ENCODE measurements at regions not wholly inside any gene's neighbourhood (a gene's known extent, or its start where the extent isn't known, plus 50 kb on each side); places are given as distances from the start of the nearest gene placed in this dataset.

DNA sequence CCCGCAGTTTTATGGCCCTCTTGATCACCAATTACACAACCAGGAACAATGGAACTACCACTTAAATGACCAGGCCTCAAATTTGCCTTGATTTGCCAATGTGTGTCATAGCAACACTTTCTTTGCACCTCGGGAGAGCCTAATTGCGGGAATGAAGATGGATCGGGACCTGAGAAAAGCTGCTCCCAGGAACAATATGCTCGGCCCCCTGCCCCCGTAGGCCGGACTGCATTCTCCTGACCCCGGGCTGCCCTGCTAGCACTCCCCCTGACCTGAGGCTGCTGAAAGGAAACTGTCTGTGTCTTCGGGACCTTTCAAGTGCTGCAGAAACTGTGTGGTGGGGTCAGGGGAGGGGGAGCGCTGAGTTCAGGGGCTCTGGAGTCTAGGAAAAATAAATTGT, 294.3 kb upstream of the IRX1 start:
- TF ChIP-seq, protein P1, sequence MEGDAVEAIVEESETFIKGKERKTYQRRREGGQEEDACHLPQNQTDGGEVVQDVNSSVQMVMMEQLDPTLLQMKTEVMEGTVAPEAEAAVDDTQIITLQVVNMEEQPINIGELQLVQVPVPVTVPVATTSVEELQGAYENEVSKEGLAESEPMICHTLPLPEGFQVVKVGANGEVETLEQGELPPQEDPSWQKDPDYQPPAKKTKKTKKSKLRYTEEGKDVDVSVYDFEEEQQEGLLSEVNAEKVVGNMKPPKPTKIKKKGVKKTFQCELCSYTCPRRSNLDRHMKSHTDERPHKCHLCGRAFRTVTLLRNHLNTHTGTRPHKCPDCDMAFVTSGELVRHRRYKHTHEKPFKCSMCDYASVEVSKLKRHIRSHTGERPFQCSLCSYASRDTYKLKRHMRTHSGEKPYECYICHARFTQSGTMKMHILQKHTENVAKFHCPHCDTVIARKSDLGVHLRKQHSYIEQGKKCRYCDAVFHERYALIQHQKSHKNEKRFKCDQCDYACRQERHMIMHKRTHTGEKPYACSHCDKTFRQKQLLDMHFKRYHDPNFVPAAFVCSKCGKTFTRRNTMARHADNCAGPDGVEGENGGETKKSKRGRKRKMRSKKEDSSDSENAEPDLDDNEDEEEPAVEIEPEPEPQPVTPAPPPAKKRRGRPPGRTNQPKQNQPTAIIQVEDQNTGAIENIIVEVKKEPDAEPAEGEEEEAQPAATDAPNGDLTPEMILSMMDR (IDR thresholded peaks at IDR 0.05): no peak
- TF ChIP-seq POLR2AphosphoS5 (IDR thresholded peaks at IDR 0.05; ENCODE audit: low read depth, low read length) (no peak), SIN3A (IDR thresholded peaks at IDR 0.05; ENCODE audit: borderline replicate concordance, insufficient read depth, low read depth, low read length) (no peak), TCF7L2 (IDR thresholded peaks at IDR 0.05; ENCODE audit: low read depth, low read length) (no peak)
- TF ChIP-seq, protein P2, sequence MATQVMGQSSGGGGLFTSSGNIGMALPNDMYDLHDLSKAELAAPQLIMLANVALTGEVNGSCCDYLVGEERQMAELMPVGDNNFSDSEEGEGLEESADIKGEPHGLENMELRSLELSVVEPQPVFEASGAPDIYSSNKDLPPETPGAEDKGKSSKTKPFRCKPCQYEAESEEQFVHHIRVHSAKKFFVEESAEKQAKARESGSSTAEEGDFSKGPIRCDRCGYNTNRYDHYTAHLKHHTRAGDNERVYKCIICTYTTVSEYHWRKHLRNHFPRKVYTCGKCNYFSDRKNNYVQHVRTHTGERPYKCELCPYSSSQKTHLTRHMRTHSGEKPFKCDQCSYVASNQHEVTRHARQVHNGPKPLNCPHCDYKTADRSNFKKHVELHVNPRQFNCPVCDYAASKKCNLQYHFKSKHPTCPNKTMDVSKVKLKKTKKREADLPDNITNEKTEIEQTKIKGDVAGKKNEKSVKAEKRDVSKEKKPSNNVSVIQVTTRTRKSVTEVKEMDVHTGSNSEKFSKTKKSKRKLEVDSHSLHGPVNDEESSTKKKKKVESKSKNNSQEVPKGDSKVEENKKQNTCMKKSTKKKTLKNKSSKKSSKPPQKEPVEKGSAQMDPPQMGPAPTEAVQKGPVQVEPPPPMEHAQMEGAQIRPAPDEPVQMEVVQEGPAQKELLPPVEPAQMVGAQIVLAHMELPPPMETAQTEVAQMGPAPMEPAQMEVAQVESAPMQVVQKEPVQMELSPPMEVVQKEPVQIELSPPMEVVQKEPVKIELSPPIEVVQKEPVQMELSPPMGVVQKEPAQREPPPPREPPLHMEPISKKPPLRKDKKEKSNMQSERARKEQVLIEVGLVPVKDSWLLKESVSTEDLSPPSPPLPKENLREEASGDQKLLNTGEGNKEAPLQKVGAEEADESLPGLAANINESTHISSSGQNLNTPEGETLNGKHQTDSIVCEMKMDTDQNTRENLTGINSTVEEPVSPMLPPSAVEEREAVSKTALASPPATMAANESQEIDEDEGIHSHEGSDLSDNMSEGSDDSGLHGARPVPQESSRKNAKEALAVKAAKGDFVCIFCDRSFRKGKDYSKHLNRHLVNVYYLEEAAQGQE (IDR thresholded peaks at IDR 0.05; ENCODE audit: insufficient read depth in 1 of 2, low read depth in 2 of 2, low read length in 1 of 2): no peak

All from Panc1 (cell line).